Neural progenitor cell (in vitro differentiated cells): ENCODE measurements at regions not wholly inside any gene's neighbourhood (a gene's known extent, or its start where the extent isn't known, plus 50 kb on each side); places are given as distances from the start of the nearest gene placed in this dataset.

Source experiments
- EZH2 ChIP-seq: fragments of 200-600 bp; sonication (generic); IDR thresholded peaks from 2 replicates; pipeline ENCODE4 v1.6.1; 2017; ENCODE audit warnings: antibody characterized with exemption, mild to moderate bottlenecking, moderate library complexity
- EZH2phosphoT487 ChIP-seq: fragments of 200-600 bp; sonication (generic); IDR thresholded peaks from 2 replicates; pipeline ENCODE4 v1.6.1; 2017; ENCODE audit warnings: antibody characterized with exemption
- TF ChIP-seq, protein P1 (sequence below): fragments of 200-600 bp; sonication (generic); IDR thresholded peaks from 2 replicates; pipeline ENCODE4 v1.5.1; 2017; ENCODE audit warnings: antibody characterized with exemption, mild to moderate bottlenecking

DNA sequence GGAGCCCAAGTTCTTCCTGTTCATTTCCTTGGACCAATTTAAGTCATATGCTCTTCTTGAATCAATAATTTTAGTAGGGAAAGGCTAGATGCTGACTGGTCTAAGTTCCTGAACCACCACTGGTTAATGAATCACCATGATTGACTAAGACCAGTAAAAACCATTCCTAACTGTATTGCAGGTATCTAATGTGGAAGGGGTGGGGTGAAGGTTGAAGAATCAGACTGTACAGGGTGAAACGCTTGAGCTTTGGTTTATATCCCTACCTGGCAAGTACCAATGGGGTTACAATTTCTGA lies 100.1 kb downstream of the DYRK2 start:
- TF ChIP-seq EZH2, result no peak
- TF ChIP-seq, protein P1, sequence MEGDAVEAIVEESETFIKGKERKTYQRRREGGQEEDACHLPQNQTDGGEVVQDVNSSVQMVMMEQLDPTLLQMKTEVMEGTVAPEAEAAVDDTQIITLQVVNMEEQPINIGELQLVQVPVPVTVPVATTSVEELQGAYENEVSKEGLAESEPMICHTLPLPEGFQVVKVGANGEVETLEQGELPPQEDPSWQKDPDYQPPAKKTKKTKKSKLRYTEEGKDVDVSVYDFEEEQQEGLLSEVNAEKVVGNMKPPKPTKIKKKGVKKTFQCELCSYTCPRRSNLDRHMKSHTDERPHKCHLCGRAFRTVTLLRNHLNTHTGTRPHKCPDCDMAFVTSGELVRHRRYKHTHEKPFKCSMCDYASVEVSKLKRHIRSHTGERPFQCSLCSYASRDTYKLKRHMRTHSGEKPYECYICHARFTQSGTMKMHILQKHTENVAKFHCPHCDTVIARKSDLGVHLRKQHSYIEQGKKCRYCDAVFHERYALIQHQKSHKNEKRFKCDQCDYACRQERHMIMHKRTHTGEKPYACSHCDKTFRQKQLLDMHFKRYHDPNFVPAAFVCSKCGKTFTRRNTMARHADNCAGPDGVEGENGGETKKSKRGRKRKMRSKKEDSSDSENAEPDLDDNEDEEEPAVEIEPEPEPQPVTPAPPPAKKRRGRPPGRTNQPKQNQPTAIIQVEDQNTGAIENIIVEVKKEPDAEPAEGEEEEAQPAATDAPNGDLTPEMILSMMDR, result no peak
- TF ChIP-seq EZH2phosphoT487, result no peak
